Endothelial cell (in vitro differentiated cells): ENCODE measurements at regions not wholly inside any gene's neighbourhood (a gene's known extent, or its start where the extent isn't known, plus 50 kb on each side); places are given as distances from the start of the nearest gene placed in this dataset.
A peak's percentile ranks its signal among the peaks of the same experiment; 100 is the strongest.

Experiments used
- DNase-seq: peaks from one replicate; pipeline ENCODE4 v3.0.0; 2021; ENCODE audit warnings: low spot score
- H3K27ac Mint-ChIP-seq: one replicate; pipeline ENCODE4 v1.8.0; 2021; ENCODE audit warnings: mixed read lengths, inconsistent platforms; ENCODE audit not compliant: unreplicated experiment
- H3K27me3 Mint-ChIP-seq: one replicate; pipeline ENCODE4 v1.8.0; 2021; ENCODE audit warnings: mild to moderate bottlenecking, moderate library complexity, mixed read lengths, inconsistent platforms; ENCODE audit not compliant: unreplicated experiment
- H3K36me3 Mint-ChIP-seq: one replicate; pipeline ENCODE4 v1.8.0; 2021; ENCODE audit warnings: mild to moderate bottlenecking, low read depth, mixed read lengths, inconsistent platforms; ENCODE audit not compliant: unreplicated experiment
- H3K4me1 Mint-ChIP-seq: one replicate; pipeline ENCODE4 v1.8.0; 2021; ENCODE audit warnings: mild to moderate bottlenecking, mixed read lengths, inconsistent platforms; ENCODE audit not compliant: unreplicated experiment
- H3K4me3 Mint-ChIP-seq: one replicate; pipeline ENCODE4 v1.8.0; 2021; ENCODE audit warnings: mild to moderate bottlenecking, mixed read lengths, inconsistent platforms; ENCODE audit not compliant: unreplicated experiment
- H3K9me3 Mint-ChIP-seq: one replicate; pipeline ENCODE4 v1.8.0; 2021; ENCODE audit warnings: mixed read lengths, inconsistent platforms; ENCODE audit not compliant: unreplicated experiment
- CTCF ChIP-seq: fragments of 200-600 bp; sonication (generic); IDR thresholded peaks from one replicate; pipeline ENCODE4 v1.5.0; 2021; ENCODE audit warnings: antibody characterized with exemption; ENCODE audit not compliant: unreplicated experiment
- microRNA-seq: library from miRNA; unstranded; fragments of <30 nt; microRNA quantifications from one replicate; pipeline ENCODE4, GENCODE V29; 2020; ENCODE audit not compliant: unreplicated experiment

- TF ChIP-seq CTCF, result no peak
- Mint-ChIP-seq H3K4me1 (no peaks in the 10 kb centered on the region), H3K4me3 (no peak overlapping the region), H3K27me3 (peaks cover 1% of the 10 kb centered on the region), H3K27ac (no peak overlapping the region), H3K36me3 (no peaks in the 10 kb centered on the region), H3K9me3 (no peaks in the 10 kb centered on the region)
- no peak for DNase-seq
Observed at GRCh38 chr1:209527372-209527771, 56.1 kb upstream of the CAMK1G start.

GRCh38 chr1:209527993-209528717, 55.4 kb upstream of the CAMK1G start:
- no peak for DNase-seq
- TF ChIP-seq CTCF, result no peak
- H3K4me1 Mint-ChIP-seq, result no peaks in the 10 kb centered on the region
- H3K27me3 Mint-ChIP-seq, result peaks cover 2% of the 10 kb centered on the region
- no peaks in the 10 kb centered on the region for H3K36me3 Mint-ChIP-seq
- no peak overlapping the region for H3K4me3 Mint-ChIP-seq
- no peak overlapping the region for H3K27ac Mint-ChIP-seq
- H3K9me3 Mint-ChIP-seq, result no peaks in the 10 kb centered on the region

- Mint-ChIP-seq H3K4me1 (no peaks in the 10 kb centered on the region), H3K36me3 (no peaks in the 10 kb centered on the region), H3K4me3 (no peak overlapping the region), H3K9me3 (no peaks in the 10 kb centered on the region), H3K27me3 (peaks cover 3% of the 10 kb centered on the region), H3K27ac (no peak overlapping the region)
- TF ChIP-seq CTCF, result no peak
- DNase-seq, result no peak
Observed at GRCh38 chr1:209529233-209529632, 54.3 kb upstream of the CAMK1G start.

GRCh38 chr1:209531006-209531405, 52.5 kb upstream of the CAMK1G start:
- DNase-seq, result no peak
- Mint-ChIP-seq H3K4me1 (no peaks in the 10 kb centered on the region), H3K36me3 (no peaks in the 10 kb centered on the region), H3K9me3 (no peaks in the 10 kb centered on the region), H3K27me3 (peaks cover 3% of the 10 kb centered on the region), H3K27ac (no peak overlapping the region), H3K4me3 (no peak overlapping the region)
- no peak for TF ChIP-seq CTCF

- no peaks in the 10 kb centered on the region for H3K4me1 Mint-ChIP-seq
- H3K4me3 Mint-ChIP-seq, result no peak overlapping the region
- no peaks in the 10 kb centered on the region for H3K36me3 Mint-ChIP-seq
- DNase-seq, result no peak
- H3K27me3 Mint-ChIP-seq, result peaks cover 3% of the 10 kb centered on the region
- H3K9me3 Mint-ChIP-seq, result no peaks in the 10 kb centered on the region
- no peak overlapping the region for H3K27ac Mint-ChIP-seq
- TF ChIP-seq CTCF, result no peak
Observed at GRCh38 chr1:209531549-209531948, 52.0 kb upstream of the CAMK1G start.

Small RNAs in the stretch of these regions (microRNA-seq; reads per million reads assigned to microRNA genes)
- 378 reads per million, percentile 89 among the genes with 10 or more reads in this experiment for gene MIR205
